GM18907 (cell line): ENCODE measurements at regions not wholly inside any gene's neighbourhood (a gene's known extent, or its start where the extent isn't known, plus 50 kb on each side); places are given as distances from the start of the nearest gene placed in this dataset.

ENCODE experiments used
- ATAC-seq: cut with Tn5 transposase; IDR thresholded peaks from one replicate; pipeline ENCODE4 v1.9.1; 2021; ENCODE audit warnings: mild to moderate bottlenecking, moderate library complexity; ENCODE audit not compliant: unreplicated experiment

DNA sequence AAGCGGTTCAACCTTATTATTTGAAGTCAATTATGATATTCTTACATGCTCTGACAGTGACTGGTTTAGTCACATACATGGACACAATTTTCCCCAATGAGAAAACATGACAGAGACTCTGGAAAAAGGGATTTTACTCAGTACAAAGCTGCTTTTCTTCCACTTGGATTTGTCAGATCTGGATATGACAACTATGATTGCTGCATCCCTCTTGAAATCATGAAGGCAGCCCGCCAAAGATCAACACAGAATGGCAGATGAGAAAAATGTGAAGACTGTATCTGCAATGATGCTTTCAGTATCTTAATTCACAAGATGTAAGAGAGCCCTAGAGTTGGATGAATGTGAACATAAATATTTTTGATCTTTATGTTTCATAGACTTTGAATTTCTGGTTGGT is 439.6 kb downstream of the CDH8 start:
- no peak for ATAC-seq

DNA sequence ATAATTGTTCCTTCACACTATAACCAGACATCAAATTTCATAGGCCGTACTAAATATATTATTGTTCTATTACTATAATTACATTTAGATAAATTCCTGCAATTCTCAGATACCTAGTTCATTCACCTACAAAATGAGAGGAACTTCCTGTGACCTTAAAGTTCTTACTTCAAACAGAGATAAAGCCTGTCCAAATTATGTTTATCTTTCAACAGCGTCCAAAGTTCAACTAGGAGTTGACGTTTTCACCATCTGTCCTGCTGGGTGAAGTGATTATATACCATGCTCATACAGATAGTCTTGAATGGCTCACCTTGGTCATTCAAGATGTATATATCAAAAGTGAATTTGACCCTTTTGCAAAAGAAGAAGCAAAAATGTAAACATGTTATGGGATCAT is 440.6 kb downstream of the CDH8 start:
- no peak for ATAC-seq

DNA sequence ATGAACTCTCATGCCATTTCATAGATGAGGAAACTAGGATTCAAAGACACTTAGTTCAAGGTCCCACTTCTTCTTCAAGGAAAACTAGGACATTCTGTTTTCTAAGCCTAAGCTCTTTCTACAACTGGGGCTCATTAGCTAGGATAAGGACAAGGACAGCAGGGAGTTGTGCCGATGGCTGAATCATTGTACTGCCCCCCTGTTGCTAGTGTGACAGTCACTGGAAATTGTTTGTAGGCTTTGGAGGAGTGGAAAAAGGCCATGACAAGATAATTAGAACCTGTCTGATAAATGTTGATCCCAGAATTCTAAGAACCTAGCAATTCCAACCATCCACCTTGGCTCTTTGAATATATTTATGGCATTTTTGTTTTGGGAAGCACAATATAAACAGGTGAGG is 445.7 kb downstream of the CDH8 start:
- ATAC-seq = no peak

DNA sequence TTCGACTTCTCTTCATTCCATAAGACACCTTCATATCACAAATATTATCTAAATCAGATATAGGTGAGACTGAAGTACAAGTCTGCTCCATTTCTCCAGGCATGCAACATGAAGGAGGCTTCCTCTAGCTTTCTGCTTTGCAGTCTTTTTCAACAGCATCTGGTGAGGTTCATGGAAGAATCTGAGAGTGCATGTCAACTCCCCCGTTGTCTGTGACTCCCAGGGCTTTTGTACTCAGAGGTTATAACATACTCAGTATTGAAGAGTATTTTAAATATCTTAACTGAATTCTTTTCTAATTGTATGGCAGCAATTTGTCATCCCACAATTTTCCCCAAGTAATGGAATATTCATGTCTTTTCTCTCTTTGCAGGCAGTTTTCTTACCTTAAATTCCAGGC is 448.7 kb downstream of the CDH8 start:
- no peak for ATAC-seq

DNA sequence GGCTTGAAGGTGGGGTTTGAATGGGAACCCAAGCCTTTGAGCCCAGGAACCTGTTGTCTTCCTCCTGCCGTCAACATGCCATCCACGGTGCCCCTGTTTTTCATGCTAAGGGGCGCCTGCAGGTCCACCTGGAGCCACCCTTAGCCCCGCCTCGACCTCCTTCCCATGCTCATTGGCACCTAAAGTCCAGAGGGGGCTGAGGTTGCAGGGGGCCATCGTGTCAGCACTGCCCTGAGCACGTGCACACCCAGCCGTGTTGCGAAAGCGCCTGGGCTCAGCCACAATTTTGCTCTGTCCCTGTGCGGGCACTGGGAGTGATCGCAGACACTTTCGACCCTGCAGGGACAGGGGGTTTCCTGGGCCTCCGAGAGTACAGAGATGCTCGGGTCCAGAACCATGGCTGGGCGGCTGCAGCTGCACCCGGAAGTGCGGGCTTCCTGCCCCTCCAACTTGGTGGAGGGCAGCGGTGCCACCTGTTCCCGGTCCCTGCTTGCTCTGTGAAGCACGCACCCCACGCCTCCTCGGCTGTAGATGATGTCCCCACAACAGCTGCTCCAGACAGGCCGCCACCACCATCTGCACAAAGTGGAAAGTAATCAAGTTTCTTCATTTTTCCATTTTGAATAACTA is 454.7 kb downstream of the CDH8 start:
- no peak for ATAC-seq

DNA sequence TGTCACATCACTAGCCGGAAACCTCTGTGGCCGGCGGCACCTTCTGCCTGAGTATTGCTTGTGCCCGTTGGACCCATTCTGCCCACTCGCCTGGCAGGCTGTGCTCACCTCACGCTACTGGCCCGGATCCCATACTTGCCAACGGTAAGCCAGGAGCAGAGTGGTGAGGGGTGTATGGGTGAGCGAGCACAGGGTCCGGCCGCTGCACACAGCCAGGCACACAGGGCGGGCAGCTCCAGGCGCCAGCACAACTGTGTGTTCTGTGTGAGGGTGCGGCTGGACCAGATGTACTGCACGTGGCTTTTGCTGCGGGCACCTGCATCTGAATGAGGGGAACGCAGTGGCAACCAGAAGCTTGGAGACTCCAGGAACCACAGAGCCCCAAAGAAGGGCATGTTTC is 455.7 kb downstream of the CDH8 start:
- no peak for ATAC-seq

DNA sequence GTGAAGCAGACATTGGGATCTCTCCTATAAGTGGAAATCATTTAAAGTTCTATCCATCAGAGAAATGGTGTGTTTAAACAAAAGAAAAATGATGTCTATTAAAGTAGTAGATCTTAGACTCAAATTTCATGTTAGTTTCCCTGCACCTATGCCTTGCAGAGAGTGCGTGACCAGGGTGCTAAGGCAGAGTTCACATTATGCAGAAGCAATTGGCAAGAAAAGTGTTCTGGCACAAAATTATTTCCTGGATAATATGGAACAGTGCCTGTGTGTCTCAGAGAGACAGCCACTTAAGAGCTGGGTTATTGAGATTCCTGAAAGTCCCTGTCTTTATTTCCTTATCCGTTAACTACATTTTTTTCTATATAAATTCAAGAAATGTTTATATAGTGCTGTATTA is 457.0 kb downstream of the CDH8 start:
- no peak for ATAC-seq

DNA sequence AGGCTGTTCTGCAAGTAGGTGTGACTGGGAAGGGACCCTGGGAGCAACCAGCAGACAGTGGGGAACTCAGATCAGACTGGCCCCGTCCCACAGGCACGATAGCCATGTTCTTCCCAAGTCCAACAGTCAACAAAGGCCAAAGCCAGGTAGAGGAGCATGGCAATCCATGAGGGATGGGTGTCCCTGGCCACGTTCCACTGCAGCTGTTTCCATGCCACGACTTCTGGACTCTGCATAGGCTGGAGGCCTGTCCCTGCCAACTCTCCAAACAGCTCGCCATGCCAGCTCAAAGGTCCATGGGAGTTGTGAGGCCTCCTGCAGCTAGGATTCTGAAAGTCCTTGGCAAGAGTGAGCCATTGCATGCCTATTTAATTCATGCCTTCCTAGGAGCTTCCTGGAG is 459.8 kb downstream of the CDH8 start:
- no peak for ATAC-seq

DNA sequence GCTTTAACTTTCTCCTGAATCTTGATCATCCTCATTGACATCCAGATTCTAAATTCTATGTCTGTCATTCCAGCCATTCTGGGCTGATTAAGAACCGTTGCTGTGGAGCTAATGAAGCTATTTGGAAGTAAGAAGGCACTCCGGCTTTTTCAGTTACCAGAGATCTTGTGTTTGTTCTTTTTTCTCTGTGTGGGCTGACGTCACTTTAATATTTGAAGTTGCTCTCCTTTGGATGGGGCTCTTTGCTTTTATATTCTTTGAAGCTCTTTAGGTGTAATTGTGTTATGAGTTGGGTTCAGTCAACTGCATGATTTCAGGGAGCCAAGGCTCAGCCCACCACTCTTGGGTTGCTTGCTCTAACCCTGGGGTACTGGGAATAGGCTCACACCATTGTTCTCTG is 460.6 kb downstream of the CDH8 start:
- no peak for ATAC-seq

DNA sequence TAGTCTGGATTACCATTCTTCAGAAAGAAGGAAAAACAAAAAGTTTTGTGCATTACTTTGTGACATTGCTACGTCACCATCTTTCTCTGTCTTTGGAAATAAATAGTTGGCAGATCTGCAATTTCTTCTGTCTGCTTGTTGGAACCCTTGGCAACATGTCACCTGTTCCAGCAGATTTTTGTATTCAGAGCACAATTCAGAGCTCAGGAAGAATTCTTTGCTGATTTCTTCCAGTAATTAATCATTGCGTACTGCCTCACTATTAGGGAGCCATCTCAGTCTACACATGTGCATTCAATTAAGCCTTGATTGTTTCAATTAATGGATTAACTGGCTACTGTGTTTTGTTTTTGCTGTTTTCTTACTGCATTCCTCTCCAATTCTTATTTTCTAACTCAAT is 467.2 kb downstream of the CDH8 start:
- no peak for ATAC-seq

DNA sequence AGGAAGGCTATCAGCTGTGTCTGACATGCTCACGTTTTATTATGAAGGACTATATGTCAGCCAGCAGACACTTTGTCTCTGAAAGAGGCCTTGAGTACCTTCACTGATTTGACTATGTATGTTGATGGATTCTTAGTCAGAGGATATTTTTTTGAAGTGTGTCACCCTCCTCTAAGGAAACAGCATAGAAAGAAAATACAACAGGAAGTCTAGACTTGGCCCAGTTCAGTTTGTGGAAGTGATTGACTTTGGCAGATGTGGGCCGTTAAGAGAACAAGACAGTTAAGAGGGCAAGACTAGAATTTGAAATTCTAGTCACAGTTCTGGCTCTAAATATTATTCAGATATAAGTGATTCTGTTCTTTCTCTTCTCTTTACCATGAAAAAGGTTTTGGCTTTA is 471.5 kb downstream of the CDH8 start:
- ATAC-seq = no peak

DNA sequence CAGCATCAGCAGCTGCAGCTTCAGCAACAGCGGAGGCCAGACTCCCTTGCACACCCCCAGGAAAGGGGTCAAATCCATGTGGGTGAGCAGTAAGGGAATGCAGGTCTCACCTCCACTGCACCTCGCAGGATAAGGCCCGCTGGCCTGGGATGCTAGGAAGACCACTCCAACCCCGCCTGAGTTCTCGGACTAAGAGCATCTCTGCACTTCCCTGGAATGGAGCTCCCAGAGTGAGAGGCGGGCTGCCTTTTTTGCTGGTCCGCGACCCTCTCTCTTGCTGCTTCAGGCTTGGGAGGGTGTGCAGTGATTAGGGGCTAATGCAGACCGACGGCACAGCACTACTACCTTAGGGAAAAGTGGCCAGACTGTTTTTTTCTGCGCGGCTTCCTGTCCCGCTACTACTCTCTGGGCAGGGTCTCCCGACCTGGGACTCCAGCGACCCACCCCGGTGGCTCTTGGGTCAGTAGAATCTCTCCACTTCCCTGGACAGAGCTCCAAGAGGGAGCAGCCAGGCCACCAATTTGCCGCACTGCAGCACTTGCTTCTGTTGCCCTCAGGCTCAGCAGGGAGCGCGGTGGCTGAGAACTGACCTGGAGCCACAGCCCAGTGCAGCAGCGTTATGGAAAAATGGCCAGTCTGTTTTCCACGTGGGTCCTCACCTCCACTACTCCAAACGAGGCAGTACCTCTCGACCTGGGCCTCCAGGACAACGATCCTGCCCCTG is 480.4 kb downstream of the CDH8 start:
- no peak for ATAC-seq

DNA sequence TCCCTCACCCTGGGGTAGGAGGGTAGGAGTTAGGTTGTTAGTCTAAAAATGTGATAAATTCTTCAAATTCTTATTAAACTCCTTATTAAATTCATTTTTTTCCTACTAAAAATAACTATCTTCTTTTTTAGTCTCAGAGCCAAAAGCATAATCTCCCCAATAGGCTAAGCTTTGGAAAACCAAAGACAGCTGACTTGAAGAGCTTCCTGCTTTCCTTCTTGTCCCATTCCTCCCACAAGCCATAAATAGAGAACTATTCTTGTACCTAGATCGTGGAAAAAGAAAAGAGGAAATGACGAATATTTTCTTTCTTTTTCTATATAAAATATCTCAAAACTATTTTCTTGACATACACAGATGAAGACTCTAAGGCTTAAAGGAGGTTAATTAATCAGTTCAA is 486.9 kb downstream of the CDH8 start:
- no peak for ATAC-seq

DNA sequence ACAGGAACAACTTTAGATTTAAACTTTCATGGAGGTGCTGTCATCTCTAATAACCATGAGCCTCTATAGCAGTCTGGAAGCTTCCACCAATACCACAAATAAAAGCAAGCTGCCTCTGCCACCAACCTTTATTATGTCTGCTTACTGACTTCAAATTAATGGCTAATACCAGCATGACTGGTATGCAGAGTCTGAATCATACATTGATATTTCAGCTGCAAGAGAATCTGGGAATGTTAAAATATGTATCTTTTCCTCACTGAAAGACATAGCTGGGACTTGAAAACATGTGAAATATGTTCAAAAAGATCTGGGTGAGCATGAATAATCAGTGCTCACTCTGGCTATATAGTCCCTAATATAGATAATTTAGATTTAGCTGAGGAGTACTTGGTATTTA is 488.6 kb downstream of the CDH8 start:
- no peak for ATAC-seq

DNA sequence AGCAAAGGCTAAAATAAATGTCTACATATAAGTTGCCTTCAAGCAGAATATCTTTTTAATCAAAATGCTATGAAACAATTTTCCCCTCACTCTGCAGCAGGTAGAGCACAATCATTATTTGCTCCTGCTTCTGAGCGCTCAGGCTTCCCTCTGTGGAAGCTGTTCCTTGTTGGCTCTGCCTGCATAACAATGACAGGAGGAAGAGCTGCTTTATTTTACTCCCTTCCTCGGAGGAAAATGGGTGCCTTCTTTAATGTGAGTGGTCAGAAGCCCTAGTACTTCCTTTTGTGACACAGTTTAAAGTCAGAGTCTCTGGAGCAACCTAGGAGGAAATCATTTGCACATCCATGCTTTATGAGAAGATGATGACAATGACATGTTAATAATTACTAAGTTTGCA is 492.1 kb downstream of the CDH8 start:
- ATAC-seq = no peak

DNA sequence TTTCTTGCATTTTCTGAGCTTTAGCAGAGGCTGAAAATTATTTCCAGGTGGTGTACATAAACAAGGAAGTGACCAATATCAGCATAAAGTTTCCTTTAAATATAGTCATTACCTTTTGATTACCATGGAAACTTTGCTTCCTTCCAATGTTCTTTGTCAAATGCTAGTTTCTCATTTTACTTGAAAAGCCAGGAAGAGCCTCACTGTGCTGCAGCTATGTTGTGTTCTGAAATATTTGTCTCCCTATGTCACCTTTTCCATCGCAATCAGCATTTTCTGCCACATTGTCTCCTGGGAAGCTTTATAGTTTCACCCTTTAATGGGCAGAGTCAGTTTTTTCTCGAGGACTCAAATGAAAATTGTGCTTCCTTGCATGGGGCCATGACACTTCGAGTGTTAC is 496.0 kb downstream of the CDH8 start:
- ATAC-seq = no peak

DNA sequence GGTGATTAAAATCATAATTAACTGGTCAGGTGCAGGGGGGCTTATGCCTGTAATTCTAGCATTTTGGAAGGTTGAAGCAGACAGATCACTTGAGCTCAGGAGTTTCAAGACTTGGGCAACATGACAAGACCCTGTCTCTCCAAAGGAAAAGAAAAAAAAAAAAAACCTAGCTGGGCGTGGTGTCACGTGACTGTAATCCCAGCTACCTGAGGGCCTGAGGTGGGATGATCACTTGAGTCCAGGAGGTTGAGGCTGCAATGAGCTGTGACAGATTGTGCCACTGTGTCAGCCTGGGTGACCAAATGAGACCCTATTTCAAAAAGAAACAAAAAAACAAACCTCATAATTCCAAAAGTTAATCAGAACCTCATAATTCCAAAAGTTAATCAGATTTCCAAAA is 505.5 kb downstream of the CDH8 start:
- ATAC-seq = no peak

DNA sequence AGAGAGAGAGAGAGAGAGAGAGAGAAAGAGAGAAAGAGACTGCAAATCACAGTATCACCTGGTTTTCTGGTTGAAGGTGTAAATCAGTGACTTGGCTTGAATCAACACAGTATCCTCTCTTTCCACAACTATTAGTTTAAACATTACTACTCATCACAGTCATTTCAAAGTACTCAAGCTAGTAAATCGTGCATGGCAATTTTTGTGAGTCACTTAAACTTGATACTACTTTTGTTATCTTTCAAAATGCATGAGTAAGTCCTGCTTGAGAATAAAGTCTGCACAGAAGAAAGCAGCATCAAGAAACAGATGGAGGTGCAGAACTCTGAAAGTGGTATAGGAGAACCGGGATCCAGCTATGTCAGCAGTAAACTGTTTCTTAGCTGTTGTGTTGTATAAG is 535.4 kb downstream of the CDH8 start:
- no peak for ATAC-seq

DNA sequence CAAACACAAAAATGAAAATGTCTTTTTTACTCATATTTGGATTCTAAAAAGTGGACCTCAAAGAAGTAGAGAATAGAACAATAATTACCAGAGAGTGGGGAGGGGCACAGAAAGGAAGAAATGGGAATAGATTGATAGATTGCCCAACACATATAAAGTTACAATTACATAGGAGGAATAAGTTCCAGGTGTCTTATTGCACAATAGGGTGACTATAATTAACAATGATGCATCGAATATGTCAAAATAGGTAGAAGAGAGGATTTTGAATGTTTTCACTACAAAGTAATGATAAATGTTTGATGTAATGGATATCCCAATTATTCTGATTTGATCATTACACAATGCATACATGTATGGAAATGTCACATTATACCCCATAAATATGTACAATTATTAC is 556.0 kb downstream of the CDH8 start:
- no peak for ATAC-seq

DNA sequence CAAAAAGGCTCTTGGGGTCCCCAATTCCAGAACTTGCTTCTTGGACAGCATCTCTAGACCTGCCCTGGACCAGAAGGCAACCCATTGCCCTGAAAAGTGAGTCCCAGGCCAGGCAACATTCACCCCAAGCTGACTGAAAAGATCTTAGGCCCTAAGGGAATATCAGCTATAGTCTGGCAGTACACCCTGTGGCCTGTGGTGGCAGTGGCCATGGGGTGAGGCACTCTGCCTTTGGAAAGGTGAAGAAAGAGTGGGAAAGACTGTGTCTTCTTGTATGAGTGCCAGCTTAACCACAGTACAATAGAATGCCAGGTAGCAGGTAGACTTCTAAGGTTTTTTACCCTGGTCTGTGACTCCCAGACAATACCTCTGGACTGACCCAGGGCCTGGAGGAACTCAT is 564.5 kb downstream of the CDH8 start:
- no peak for ATAC-seq

DNA sequence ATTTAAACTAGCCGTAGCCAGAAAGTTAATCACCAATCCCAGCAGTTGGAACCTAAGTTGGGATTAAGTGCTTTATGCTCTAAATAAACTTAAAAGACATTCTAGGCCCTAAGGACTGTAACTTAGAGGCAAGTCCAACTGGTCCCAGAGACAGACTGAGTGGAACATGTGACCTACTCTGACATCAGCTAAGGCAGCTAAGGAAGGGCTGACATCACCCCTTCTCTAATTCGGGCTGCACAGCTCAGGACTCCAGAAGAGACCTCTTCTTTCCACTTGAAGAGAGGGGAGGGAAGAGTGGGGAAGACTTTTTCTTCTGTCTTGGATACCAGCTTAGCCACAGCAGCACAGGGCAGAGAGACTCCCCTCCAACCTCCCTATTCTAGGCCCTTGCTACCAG is 565.2 kb downstream of the CDH8 start:
- ATAC-seq = no peak

DNA sequence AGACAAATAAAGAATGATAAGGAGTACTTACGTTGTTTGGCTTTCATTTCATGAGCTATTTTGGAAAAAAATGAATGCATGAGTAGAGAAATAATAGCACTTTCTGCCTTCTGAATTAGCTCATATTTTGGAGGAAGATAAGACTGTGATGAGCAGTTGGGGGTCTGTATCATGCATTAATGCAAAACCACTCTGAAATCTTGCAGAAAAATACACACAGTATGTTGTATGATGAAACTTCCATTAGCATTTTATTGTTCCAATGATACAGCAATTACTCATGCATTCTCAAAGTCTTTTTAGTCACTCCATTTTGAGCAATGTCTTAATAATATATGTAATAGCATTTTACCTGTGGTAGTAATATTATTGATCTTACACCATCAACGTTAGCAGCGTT is 571.0 kb downstream of the CDH8 start:
- ATAC-seq = no peak

DNA sequence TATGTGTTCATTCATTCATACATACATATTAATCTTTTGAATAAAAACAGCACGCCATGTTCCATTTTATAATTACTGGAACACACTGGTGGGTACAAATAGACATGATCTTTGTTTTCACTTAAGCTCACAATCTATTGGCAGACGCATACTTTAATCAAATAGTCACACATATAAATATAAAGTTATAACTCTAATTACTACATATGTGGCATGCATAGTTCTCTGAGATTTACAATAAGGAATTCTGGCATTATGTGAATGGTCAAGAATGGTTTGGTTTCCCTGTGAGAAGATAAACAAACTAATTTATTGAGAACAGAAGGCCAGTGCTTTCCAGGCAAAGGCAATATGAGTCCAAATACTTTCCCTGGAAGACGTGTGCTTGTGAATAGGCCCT is 576.2 kb downstream of the CDH8 start:
- no peak for ATAC-seq
